ENCODE measurements at regions not wholly inside any gene's neighbourhood (a gene's known extent, or its start where the extent isn't known, plus 50 kb on each side); places are given as distances from the start of the nearest gene placed in this dataset.

DNA sequence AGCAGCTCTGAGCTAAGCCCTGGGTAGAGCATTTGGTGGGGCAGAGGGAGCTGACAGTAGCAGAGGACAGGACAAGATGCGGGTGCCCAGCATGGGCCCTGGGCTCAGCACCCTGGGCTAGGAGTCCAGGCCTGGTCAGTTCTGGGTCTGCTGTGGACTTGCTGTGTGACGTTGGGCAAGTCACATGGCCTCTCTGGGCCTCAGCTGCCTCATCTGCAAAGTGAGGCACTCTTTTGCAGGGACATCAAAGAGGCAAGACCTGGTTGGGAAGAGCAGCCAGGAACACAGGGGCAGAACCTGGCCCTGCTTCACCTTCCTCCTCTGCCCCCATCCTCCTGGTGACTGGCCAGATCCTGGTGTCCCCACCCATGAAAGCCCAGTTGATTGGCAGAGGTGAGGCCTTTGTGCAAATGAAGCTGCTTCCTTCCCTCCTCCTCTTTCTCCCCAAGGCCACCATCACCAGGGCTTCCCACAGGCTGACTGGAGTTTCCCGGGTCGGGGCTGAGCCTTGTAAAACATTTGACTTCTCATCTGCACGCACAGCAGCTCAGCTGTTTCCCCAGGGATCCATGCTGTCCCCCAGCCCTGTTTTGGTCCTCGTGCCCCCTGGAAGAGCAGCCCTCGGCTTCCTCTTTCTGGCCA is 350.5 kb downstream of the MATN1 start:
- Histone ChIP-seq H3K27me3 (no peaks in the 10 kb centered on the region), H3K4me3 (no peak overlapping the region), H3K27ac (no peak overlapping the region), H3K9me3 (no peaks in the 10 kb centered on the region), H3K36me3 (no peaks in the 10 kb centered on the region), H3K4me1 (no peaks in the 10 kb centered on the region)
- no peak for DNase-seq (ENCODE audit: low spot score in 2 of 2)
- TF ChIP-seq POLR2A (IDR thresholded peaks at IDR 0.05) = no peak
- TF ChIP-seq, protein P1, sequence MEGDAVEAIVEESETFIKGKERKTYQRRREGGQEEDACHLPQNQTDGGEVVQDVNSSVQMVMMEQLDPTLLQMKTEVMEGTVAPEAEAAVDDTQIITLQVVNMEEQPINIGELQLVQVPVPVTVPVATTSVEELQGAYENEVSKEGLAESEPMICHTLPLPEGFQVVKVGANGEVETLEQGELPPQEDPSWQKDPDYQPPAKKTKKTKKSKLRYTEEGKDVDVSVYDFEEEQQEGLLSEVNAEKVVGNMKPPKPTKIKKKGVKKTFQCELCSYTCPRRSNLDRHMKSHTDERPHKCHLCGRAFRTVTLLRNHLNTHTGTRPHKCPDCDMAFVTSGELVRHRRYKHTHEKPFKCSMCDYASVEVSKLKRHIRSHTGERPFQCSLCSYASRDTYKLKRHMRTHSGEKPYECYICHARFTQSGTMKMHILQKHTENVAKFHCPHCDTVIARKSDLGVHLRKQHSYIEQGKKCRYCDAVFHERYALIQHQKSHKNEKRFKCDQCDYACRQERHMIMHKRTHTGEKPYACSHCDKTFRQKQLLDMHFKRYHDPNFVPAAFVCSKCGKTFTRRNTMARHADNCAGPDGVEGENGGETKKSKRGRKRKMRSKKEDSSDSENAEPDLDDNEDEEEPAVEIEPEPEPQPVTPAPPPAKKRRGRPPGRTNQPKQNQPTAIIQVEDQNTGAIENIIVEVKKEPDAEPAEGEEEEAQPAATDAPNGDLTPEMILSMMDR (IDR thresholded peaks at IDR 0.05) = no peak
- TF ChIP-seq POLR2AphosphoS5 (IDR thresholded peaks at IDR 0.05) = no peak
- intact Hi-C loops (cut with DNase I; ENCODE audit: low total_unique reads) = no loop called here

DNA sequence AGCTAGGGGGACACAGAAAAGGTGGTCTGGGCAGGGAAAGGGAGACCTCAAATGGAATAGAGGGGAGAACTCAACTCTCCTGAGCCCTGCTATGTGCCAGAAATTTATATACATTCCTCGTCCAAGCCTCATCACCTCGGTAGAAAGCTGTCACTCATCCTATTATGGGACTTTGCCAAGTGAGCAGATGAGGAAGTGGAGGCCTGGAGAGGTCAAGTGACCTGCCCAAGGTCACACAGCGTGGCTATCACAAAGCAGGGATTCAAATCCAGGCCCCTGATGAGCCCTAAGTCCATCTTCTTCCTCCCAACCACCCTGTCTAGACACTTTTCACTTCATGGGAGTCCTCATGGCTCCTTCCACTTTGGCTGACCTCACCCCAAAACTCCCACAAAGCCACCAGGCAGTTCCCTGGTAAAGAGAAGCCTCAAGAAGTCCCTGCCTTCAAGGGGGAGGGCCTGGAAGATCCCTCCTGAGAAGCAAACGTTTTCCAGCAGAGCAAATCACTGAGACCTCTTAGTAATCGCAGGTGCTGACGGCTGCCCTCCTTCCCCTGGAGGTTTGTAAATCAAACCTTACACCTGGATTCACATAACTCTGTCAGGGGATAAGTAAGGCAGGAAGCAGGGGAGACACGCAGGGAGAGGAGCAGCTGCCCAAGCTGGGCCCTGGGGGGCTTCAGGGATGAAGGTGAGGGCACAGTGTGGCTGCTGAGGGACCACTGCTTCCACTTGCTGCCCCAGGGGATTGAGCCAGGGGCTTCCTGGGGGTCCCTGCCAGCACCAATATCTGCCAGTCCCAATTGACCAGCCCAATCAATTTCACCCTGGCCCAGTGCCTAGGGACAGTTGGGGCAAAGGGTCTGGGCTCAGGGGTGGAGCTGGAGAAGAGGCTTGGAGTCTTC is 351.2 kb downstream of the MATN1 start:
- Histone ChIP-seq H3K27ac (no peak overlapping the region), H3K27me3 (no peaks in the 10 kb centered on the region), H3K4me3 (no peak overlapping the region), H3K4me1 (no peaks in the 10 kb centered on the region), H3K9me3 (no peaks in the 10 kb centered on the region), H3K36me3 (no peaks in the 10 kb centered on the region)
- DNase-seq (ENCODE audit: low spot score in 2 of 2) = no peak
- intact Hi-C loops (cut with DNase I; ENCODE audit: low total_unique reads) = no loop called here
- TF ChIP-seq POLR2AphosphoS5 (IDR thresholded peaks at IDR 0.05) (no peak), POLR2A (IDR thresholded peaks at IDR 0.05) (no peak)
- TF ChIP-seq, protein P1 (IDR thresholded peaks at IDR 0.05) = no peak

DNA sequence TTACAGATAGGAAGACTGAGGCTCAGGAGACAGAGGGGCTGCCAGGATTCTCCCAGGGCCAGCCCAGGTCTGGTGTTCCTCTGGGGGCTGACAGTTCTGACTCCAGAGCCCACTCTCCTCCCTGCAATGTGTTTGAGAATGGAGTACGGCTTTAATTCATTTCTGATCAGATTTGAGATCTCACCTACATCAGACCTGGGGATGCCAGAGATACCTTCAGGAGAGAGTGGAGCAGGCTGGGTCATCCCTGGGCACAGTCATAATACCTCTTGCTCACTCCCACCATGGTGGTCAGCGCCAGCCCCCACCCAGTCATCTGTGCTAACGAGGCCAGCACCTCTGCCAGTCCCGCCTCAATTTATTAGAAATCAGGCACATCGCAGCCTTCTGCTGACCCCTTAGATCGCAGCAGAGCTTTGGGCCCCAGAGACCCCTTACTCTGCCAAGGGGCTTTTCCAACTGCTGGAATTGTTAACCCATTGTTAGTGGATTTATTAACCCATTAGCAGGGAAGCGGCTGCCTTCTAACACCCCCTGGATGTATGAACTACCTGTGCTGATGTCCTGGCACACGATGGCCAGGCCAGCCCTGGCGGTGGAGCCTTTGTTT is 352.1 kb downstream of the MATN1 start:
- TF ChIP-seq, protein P1 (IDR thresholded peaks at IDR 0.05) = no peak
- TF ChIP-seq POLR2A (IDR thresholded peaks at IDR 0.05) (no peak), POLR2AphosphoS5 (IDR thresholded peaks at IDR 0.05) (no peak)
- Histone ChIP-seq H3K4me1 (no peaks in the 10 kb centered on the region), H3K36me3 (no peaks in the 10 kb centered on the region), H3K27ac (no peak overlapping the region), H3K9me3 (no peaks in the 10 kb centered on the region), H3K4me3 (no peak overlapping the region), H3K27me3 (no peaks in the 10 kb centered on the region)
- no peak for DNase-seq (ENCODE audit: low spot score in 2 of 2)
- intact Hi-C loops (cut with DNase I; ENCODE audit: low total_unique reads) = no loop called here

DNA sequence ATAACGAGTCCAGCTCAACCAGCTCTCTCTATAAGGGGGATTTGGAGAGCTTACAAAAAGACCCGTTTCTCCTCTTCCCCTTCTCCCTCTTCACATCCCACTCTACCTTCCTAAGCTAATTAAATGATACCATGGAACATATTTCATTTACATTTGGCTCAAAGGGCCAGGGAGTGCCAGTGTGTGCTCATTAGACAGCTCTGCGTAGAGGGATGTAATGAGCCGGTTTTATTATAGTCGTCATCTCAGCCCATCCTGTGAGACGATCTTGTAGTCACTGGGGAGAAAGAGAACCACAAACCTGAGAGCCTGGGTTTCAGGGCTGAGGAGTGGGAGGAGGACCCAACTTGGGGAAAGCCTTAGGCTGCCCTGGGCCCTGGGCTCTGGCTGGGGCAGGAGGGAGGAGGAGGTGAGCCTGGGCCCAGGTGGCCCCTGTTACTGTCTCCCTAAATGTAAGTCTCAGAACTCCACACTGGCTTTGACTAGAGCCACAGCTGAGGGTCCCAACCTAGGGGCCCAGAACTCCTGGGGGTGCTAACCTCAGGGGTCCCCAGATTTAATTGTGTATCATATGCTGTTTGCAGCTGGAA is 354.6 kb downstream of the MATN1 start:
- TF ChIP-seq, protein P1 (IDR thresholded peaks at IDR 0.05) = no peak
- TF ChIP-seq POLR2A (IDR thresholded peaks at IDR 0.05) = no peak
- no peak for TF ChIP-seq POLR2AphosphoS5 (IDR thresholded peaks at IDR 0.05)
- Histone ChIP-seq H3K4me3 (no peak overlapping the region), H3K27me3 (no peaks in the 10 kb centered on the region), H3K27ac (no peak overlapping the region), H3K4me1 (no peaks in the 10 kb centered on the region), H3K36me3 (no peaks in the 10 kb centered on the region), H3K9me3 (no peaks in the 10 kb centered on the region)
- intact Hi-C loops (cut with DNase I; ENCODE audit: low total_unique reads) = no loop called here
- DNase-seq (ENCODE audit: low spot score in 2 of 2) = no peak
